Thyroid gland (tissue), 4 donors: ENCODE measurements at regions not wholly inside any gene's neighbourhood (a gene's known extent, or its start where the extent isn't known, plus 50 kb on each side); places are given as distances from the start of the nearest gene placed in this dataset.

Experiments used
- POLR2A ChIP-seq, 2 donors: fragments of 450-650 bp; IDR thresholded peaks; one replicate each; pipeline ENCODE4 v1.6.1; 2017; ENCODE audit warnings: antibody characterized with exemption in 2 of 2, mild to moderate bottlenecking in 2 of 2, moderate library complexity in 1 of 2
- TF ChIP-seq, protein P1 (sequence below), 6 experiments: fragments of 200-600 bp in 3 of 6; fragments of 450-650 bp in 3 of 6; sonication (generic) in 3 of 6; IDR thresholded peaks; one replicate each; pipeline ENCODE4 v1.5.1; 2016 to 2019; ENCODE audit warnings: antibody characterized with exemption in 6 of 6, mild to moderate bottlenecking in 2 of 6, inconsistent platforms in 1 of 6, moderate library complexity in 1 of 6

- TF ChIP-seq, protein P1, sequence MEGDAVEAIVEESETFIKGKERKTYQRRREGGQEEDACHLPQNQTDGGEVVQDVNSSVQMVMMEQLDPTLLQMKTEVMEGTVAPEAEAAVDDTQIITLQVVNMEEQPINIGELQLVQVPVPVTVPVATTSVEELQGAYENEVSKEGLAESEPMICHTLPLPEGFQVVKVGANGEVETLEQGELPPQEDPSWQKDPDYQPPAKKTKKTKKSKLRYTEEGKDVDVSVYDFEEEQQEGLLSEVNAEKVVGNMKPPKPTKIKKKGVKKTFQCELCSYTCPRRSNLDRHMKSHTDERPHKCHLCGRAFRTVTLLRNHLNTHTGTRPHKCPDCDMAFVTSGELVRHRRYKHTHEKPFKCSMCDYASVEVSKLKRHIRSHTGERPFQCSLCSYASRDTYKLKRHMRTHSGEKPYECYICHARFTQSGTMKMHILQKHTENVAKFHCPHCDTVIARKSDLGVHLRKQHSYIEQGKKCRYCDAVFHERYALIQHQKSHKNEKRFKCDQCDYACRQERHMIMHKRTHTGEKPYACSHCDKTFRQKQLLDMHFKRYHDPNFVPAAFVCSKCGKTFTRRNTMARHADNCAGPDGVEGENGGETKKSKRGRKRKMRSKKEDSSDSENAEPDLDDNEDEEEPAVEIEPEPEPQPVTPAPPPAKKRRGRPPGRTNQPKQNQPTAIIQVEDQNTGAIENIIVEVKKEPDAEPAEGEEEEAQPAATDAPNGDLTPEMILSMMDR (IDR thresholded peaks at IDR 0.05): no peak
- no peak for TF ChIP-seq POLR2A (IDR thresholded peaks at IDR 0.05)
Measured at GRCh38 chr14:51511265-51511664, 140.4 kb upstream of the FRMD6 start.
